B cell (primary cell): ENCODE measurements at regions not wholly inside any gene's neighbourhood (a gene's known extent, or its start where the extent isn't known, plus 50 kb on each side); places are given as distances from the start of the nearest gene placed in this dataset.

Source experiments
- ATAC-seq: fragments of 200-7000 bp; cut with Tn5 transposase; one replicate; pipeline ENCODE4 v1.10.0; 2021; ENCODE audit warnings: low read depth, mild to moderate bottlenecking, moderate number of reproducible peaks, moderate library complexity
- CTCF ChIA-PET: fragments of 350-600 bp; sonication (Branson Sonifier 250); formaldehyde crosslinking; loops from one replicate; lab custom pipeline; 2021; ENCODE audit warnings: antibody characterized with exemption, inconsistent platforms; lab: Charles Lee
- POLR2A ChIA-PET: fragments of 350-600 bp; sonication (Branson Sonifier 250); formaldehyde crosslinking; loops from one replicate; lab custom pipeline; 2021; ENCODE audit warnings: antibody characterized with exemption; lab: Charles Lee
- DNase-seq: peaks from one replicate; pipeline ENCODE4 v3.0.0; 2013
- H2AFZ ChIP-seq: 2 replicates; pipeline ENCODE4 v1.6.1; 2012; ENCODE audit warnings: mild to moderate bottlenecking, low read depth, low read length; ENCODE audit not compliant: insufficient read depth, poor library complexity, severe bottlenecking
- H3K27ac ChIP-seq, 2 donors: 1 replicate in 1 of 2; 2 replicates in 1 of 2; pipeline ENCODE4 v1.5.1; 2012 to 2013; ENCODE audit warnings: low read length in 2 of 2, mild to moderate bottlenecking in 2 of 2, moderate library complexity in 1 of 2
- H3K27me3 ChIP-seq, 4 experiments: fragments of 200-600 bp in 1 of 4; sonication (generic) in 1 of 4; replicated peaks in 1 of 4; 1 replicate in 2 of 4; 2 replicates in 2 of 4; pipeline versions ENCODE4 v1.6.1 to v1.7.0; 2013 to 2016; ENCODE audit warnings: low read length in 3 of 4, mild to moderate bottlenecking in 2 of 4, mixed read lengths in 1 of 4, moderate library complexity in 1 of 4; ENCODE audit not compliant: insufficient read depth in 4 of 4, control insufficient read depth in 3 of 4; ENCODE audit errors: control extremely low read depth in 1 of 4
- H3K36me3 ChIP-seq, 2 experiments: replicated peaks in 1 of 2; 1 replicate in 1 of 2; 2 replicates in 1 of 2; pipeline versions ENCODE4 v1.6.1 to v1.7.1; 2013; ENCODE audit warnings: low read length in 1 of 2; ENCODE audit not compliant: insufficient read depth in 2 of 2, control insufficient read depth in 1 of 2; ENCODE audit errors: control extremely low read depth in 1 of 2, extremely low read depth in 1 of 2
- H3K4me1 ChIP-seq, 2 donors: fragments of 200-600 bp in 1 of 2; sonication (generic) in 1 of 2; 1 replicate in 1 of 2; 2 replicates in 1 of 2; pipeline versions ENCODE4 v1.5.1 to v1.6.1; 2013 to 2017; ENCODE audit warnings: low read length in 2 of 2; ENCODE audit not compliant: control insufficient read depth in 2 of 2, insufficient read depth in 2 of 2
- H3K4me2 ChIP-seq: replicated peaks from 2 replicates; pipeline ENCODE3; 2012; ENCODE audit warnings: mild to moderate bottlenecking, low read depth, low read length; ENCODE audit not compliant: poor library complexity, severe bottlenecking
- H3K4me3 ChIP-seq, 5 experiments: fragments of 200-600 bp in 1 of 5; sonication (generic) in 1 of 5; 1 replicate in 3 of 5; 2 replicates in 2 of 5; pipeline versions ENCODE4 v1.5.1 to v1.7.0; 2011 to 2016; ENCODE audit warnings: low read length in 4 of 5, mild to moderate bottlenecking in 4 of 5, low read depth in 2 of 5, control low read depth in 1 of 5, moderate library complexity in 1 of 5; ENCODE audit not compliant: insufficient read depth in 1 of 5; ENCODE audit errors: control extremely low read depth in 1 of 5, extremely low read depth in 1 of 5
- H3K79me2 ChIP-seq: fragments of 200-600 bp; sonication (generic); one replicate; pipeline ENCODE4 v1.6.0; 2016; ENCODE audit warnings: low read length; ENCODE audit not compliant: control insufficient read depth, insufficient read depth
- H3K9ac ChIP-seq: fragments of 200-600 bp; sonication (generic); 2 replicates; pipeline ENCODE4 v1.6.1; 2017; ENCODE audit warnings: mild to moderate bottlenecking, low read length, moderate library complexity
- H3K9me3 ChIP-seq, 3 donors: one replicate each; pipeline versions ENCODE4 v1.6.1 to v1.7.1; 2013; ENCODE audit warnings: low read length in 2 of 3; ENCODE audit not compliant: control insufficient read depth in 2 of 3, insufficient read depth in 1 of 3; ENCODE audit errors: control extremely low read depth in 1 of 3
- H4K20me1 ChIP-seq: 2 replicates; pipeline ENCODE4 v1.6.0; 2012; ENCODE audit warnings: mild to moderate bottlenecking, low read length; ENCODE audit not compliant: insufficient read depth, control insufficient read depth, poor library complexity, severe bottlenecking
- H3K27ac Mint-ChIP-seq: one replicate; pipeline ENCODE4 v1.8.0; 2021; ENCODE audit warnings: mixed read lengths
- H3K27me3 Mint-ChIP-seq: one replicate; pipeline ENCODE4 v1.8.0; 2021; ENCODE audit warnings: mixed read lengths
- H3K4me1 Mint-ChIP-seq: one replicate; pipeline ENCODE4 v1.8.0; 2021; ENCODE audit warnings: mixed read lengths
- H3K4me3 Mint-ChIP-seq: one replicate; pipeline ENCODE4 v1.8.0; 2021; ENCODE audit warnings: mixed read lengths
- H3K9me3 Mint-ChIP-seq: one replicate; pipeline ENCODE4 v1.8.0; 2022; ENCODE audit warnings: mixed read lengths; ENCODE audit not compliant: insufficient read depth
- EZH2 ChIP-seq: IDR thresholded peaks from 2 replicates; pipeline ENCODE4 v1.6.1; 2012; ENCODE audit warnings: borderline replicate concordance, low read depth, mild to moderate bottlenecking, moderate library complexity, low read length; ENCODE audit not compliant: insufficient read depth, poor library complexity, severe bottlenecking
- whole genome bisulfite sequencing: methylation state at CpG from one replicate; pipeline ENCODE4 v1.1.5; 2013; ENCODE audit warnings: missing lambda C conversion rate; ENCODE audit not compliant: insufficient coverage; 5-methylcytosine and 5-hydroxymethylcytosine counted together
- intact Hi-C: fragments of 100-400 bp; cut with micrococcal nuclease; formaldehyde crosslinking; loops from one replicate; pipeline ENCODE4 v1.10.0; 2022
- TF ChIP-seq, protein P1 (sequence below): fragments of 200-600 bp; IDR thresholded peaks from one replicate; pipeline ENCODE4 v1.8.0; 2022; ENCODE audit warnings: antibody characterized with exemption, mild to moderate bottlenecking

DNA sequence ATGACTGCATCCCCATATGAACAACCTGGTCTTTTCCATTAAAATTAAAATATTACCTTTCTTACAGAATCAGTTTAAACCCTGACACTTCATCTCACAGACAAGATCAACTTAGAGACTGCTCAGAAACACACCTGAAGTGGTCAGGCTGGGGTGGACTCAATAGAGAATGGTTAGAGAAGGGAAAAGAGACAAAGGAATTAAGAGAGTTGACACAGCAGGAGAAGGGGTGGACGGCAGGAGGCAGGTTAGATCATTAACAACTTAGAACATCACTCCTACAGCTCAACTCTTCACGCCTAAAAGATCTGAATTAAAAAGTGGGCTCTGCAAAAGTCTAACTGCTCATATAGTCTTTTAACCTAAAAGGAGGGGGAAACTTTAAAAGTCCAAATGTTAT lies 157.7 kb upstream of the COL1A2 start:
- H3K4me1 ChIP-seq: no peaks in the 10 kb centered on the region
- DNase-seq (no peak), ATAC-seq (no peak)
- H3K4me1 Mint-ChIP-seq: peaks cover 2% of the 10 kb centered on the region
- H3K4me3 ChIP-seq: no peak overlapping the region
- CTCF ChIA-PET: no interaction called here
- no peak overlapping the region for H3K4me2 ChIP-seq
- H3K36me3 ChIP-seq: no peaks in the 10 kb centered on the region
- WGBS: no CpG with 5 or more reads among the region's 2 CpGs
- H3K9me3 ChIP-seq: no peaks in the 10 kb centered on the region
- H4K20me1 ChIP-seq: no peaks in the 10 kb centered on the region
- no peak overlapping the region for H3K4me3 Mint-ChIP-seq
- H3K79me2 ChIP-seq: no peaks in the 10 kb centered on the region
- H3K27ac ChIP-seq: no peak overlapping the region
- H3K27me3 Mint-ChIP-seq: peaks cover 28% of the 10 kb centered on the region
- no peak for TF ChIP-seq EZH2
- TF ChIP-seq, protein P1, sequence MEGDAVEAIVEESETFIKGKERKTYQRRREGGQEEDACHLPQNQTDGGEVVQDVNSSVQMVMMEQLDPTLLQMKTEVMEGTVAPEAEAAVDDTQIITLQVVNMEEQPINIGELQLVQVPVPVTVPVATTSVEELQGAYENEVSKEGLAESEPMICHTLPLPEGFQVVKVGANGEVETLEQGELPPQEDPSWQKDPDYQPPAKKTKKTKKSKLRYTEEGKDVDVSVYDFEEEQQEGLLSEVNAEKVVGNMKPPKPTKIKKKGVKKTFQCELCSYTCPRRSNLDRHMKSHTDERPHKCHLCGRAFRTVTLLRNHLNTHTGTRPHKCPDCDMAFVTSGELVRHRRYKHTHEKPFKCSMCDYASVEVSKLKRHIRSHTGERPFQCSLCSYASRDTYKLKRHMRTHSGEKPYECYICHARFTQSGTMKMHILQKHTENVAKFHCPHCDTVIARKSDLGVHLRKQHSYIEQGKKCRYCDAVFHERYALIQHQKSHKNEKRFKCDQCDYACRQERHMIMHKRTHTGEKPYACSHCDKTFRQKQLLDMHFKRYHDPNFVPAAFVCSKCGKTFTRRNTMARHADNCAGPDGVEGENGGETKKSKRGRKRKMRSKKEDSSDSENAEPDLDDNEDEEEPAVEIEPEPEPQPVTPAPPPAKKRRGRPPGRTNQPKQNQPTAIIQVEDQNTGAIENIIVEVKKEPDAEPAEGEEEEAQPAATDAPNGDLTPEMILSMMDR: no peak
- no peak overlapping the region for H3K27ac Mint-ChIP-seq
- H3K9me3 Mint-ChIP-seq: no peaks in the 10 kb centered on the region
- no peak overlapping the region for H2AFZ ChIP-seq
- H3K27me3 ChIP-seq: no peaks in the 10 kb centered on the region
- POLR2A ChIA-PET: no interaction called here
- intact Hi-C loops: no loop called here
- no peak overlapping the region for H3K9ac ChIP-seq

DNA sequence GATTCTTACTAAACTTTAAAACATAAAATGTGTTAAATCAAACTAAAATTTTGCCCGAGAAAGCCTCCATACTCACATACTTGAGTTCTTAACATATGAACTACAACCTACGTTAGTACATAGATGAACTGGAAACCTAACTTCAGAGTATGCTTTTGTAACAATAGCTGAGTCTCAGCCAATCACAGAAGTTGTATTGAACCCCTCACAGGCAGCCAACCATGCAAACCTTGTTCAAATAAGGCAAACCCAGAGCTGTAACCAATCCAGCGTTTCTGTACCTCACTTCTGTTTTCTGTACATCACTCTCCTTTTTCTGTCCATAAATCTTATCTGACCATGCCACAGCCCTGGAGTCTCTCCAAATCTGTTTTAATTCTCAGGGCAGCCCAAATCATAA lies 157.3 kb upstream of the COL1A2 start:
- no peaks in the 10 kb centered on the region for H3K79me2 ChIP-seq
- peaks cover 2% of the 10 kb centered on the region for H3K4me1 Mint-ChIP-seq
- no peak for TF ChIP-seq EZH2
- TF ChIP-seq, protein P1: no peak
- POLR2A ChIA-PET: no interaction called here
- H3K27me3 Mint-ChIP-seq: peaks cover 28% of the 10 kb centered on the region
- CTCF ChIA-PET: no interaction called here
- H3K27ac Mint-ChIP-seq: no peak overlapping the region
- H3K9me3 ChIP-seq: no peaks in the 10 kb centered on the region
- DNase-seq (no peak), ATAC-seq (no peak)
- no peak overlapping the region for H3K4me3 ChIP-seq
- no peaks in the 10 kb centered on the region for H3K4me1 ChIP-seq
- no peak overlapping the region for H3K4me2 ChIP-seq
- no peak overlapping the region for H3K27ac ChIP-seq
- no peaks in the 10 kb centered on the region for H3K36me3 ChIP-seq
- H4K20me1 ChIP-seq: no peaks in the 10 kb centered on the region
- no peak overlapping the region for H3K9ac ChIP-seq
- H3K9me3 Mint-ChIP-seq: no peaks in the 10 kb centered on the region
- intact Hi-C loops: no loop called here
- H3K4me3 Mint-ChIP-seq: no peak overlapping the region
- 41% methylated on average over 3 of the region's 3 CpGs for WGBS
- H2AFZ ChIP-seq: no peak overlapping the region
- no peaks in the 10 kb centered on the region for H3K27me3 ChIP-seq
